ENCODE measurements at regions not wholly inside any gene's neighbourhood (a gene's known extent, or its start where the extent isn't known, plus 50 kb on each side); places are given as distances from the start of the nearest gene placed in this dataset.
A peak's percentile ranks its signal among the peaks of the same experiment; 100 is the strongest.

DNA sequence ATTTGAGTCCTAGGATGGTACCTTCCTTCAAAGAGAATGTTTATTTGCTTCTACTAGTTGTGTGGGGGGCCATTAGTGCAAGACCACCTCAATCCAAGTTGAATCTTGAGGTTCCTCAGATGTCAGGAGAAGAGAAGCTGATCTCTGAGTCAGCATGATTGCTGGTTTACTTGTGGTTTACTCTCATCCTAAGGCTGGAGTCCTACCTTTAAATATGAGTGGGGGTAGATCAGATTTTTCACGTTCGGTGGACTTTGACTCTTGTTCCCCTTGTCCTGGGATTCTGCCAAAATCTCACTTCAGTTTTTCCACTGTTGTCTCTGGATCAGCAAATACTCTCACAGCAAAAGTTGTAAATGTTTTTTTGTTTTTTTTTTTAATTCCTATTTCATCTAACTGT is 84.6 kb upstream of the F13A1 start:
- intact Hi-C loops (cut with DNase I; ENCODE audit: low total_unique reads) = no loop called here
- H3K36me3 ChIP-seq = no peaks in the 10 kb centered on the region
- no peak for DNase-seq (ENCODE audit: low spot score in 2 of 2)

DNA sequence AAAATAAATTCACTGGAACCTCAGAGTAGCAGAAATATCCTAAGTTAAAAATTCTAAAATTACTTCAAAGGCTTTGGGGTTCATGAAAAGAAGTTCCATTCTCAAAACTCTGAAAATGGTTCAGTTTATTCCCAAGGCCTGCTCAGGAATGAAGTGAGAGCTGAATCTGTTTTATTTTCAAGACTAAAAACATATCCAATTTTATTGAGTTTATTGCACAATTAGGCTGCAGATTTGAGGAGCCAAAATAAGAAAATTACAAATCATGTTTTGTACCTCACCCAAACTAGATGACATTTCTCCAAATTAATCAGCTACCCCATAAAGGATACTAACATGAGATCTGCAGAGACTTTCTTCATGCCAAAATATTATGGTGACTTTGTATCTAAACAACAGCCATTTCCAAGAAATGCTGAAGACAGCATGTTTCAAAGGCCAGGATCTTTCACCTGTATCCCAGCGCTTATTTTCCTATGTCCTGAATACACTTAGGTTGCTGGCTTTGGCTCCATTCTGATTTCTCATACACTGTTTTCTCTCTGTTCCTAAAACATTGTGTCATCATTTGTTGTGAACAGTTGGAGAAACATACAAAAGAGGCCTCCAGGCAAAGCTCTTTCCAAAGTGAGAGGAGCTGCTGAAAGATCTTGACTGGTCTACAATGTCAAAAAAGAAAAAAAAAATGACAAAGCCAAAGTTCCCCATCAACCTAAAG is 85.7 kb upstream of the F13A1 start:
- no peak overlapping the region for H3K4me3 ChIP-seq
- intact Hi-C loops (cut with DNase I; ENCODE audit: low total_unique reads) = no loop called here
- H3K27me3 ChIP-seq = no peaks in the 10 kb centered on the region
- no peaks in the 10 kb centered on the region for H3K4me1 ChIP-seq
- TF ChIP-seq, protein P1, sequence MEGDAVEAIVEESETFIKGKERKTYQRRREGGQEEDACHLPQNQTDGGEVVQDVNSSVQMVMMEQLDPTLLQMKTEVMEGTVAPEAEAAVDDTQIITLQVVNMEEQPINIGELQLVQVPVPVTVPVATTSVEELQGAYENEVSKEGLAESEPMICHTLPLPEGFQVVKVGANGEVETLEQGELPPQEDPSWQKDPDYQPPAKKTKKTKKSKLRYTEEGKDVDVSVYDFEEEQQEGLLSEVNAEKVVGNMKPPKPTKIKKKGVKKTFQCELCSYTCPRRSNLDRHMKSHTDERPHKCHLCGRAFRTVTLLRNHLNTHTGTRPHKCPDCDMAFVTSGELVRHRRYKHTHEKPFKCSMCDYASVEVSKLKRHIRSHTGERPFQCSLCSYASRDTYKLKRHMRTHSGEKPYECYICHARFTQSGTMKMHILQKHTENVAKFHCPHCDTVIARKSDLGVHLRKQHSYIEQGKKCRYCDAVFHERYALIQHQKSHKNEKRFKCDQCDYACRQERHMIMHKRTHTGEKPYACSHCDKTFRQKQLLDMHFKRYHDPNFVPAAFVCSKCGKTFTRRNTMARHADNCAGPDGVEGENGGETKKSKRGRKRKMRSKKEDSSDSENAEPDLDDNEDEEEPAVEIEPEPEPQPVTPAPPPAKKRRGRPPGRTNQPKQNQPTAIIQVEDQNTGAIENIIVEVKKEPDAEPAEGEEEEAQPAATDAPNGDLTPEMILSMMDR (IDR thresholded peaks at IDR 0.05) = no peak
- TF ChIP-seq POLR2AphosphoS5 (IDR thresholded peaks at IDR 0.05) (no peak), POLR2A (IDR thresholded peaks at IDR 0.05) (no peak)
- DNase-seq (ENCODE audit: low spot score in 2 of 2) = no peak
- H3K36me3 ChIP-seq = no peaks in the 10 kb centered on the region
- H3K27ac ChIP-seq = peak overlapping the region in 1 of 2 donors; percentile 25
- H3K9me3 ChIP-seq = no peaks in the 10 kb centered on the region

More for the DNA sequence above, 84.6 kb upstream of the F13A1 start:
- no peak overlapping the region for H3K27ac ChIP-seq
- no peaks in the 10 kb centered on the region for H3K4me1 ChIP-seq
- no peaks in the 10 kb centered on the region for H3K9me3 ChIP-seq
- TF ChIP-seq POLR2A (IDR thresholded peaks at IDR 0.05) (no peak), POLR2AphosphoS5 (IDR thresholded peaks at IDR 0.05) (no peak)
- TF ChIP-seq, protein P1 (IDR thresholded peaks at IDR 0.05) = no peak
- no peaks in the 10 kb centered on the region for H3K27me3 ChIP-seq
- no peak overlapping the region for H3K4me3 ChIP-seq

DNA sequence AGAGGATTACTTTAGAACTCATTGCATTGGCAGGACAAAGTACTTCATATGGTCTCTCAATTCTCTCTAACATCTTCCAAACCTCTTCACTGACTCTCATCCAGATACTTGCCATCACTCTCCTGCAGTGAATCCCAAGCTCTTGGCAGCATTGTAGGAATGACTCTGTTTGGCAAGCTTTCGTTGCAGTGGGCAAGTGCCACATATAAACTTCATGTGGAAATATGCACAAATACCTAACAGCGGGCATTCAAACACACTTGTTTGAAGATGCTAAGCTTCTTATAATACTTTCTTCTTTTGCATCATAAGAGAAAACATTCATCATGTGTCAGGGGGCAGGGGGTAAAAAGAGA is 86.2 kb upstream of the F13A1 start:
- H3K4me1 ChIP-seq = no peaks in the 10 kb centered on the region
- no peaks in the 10 kb centered on the region for H3K27me3 ChIP-seq
- H3K27ac ChIP-seq = peak overlapping the region; percentile 13 to 25
- no peak for DNase-seq (ENCODE audit: low spot score in 2 of 2)
- intact Hi-C loops (cut with DNase I; ENCODE audit: low total_unique reads) = no loop called here
- H3K36me3 ChIP-seq = no peaks in the 10 kb centered on the region
- TF ChIP-seq POLR2AphosphoS5 (IDR thresholded peaks at IDR 0.05) (no peak), POLR2A (IDR thresholded peaks at IDR 0.05) (no peak)
- TF ChIP-seq, protein P1 (IDR thresholded peaks at IDR 0.05) = no peak
- H3K4me3 ChIP-seq = no peak overlapping the region
- no peaks in the 10 kb centered on the region for H3K9me3 ChIP-seq

DNA sequence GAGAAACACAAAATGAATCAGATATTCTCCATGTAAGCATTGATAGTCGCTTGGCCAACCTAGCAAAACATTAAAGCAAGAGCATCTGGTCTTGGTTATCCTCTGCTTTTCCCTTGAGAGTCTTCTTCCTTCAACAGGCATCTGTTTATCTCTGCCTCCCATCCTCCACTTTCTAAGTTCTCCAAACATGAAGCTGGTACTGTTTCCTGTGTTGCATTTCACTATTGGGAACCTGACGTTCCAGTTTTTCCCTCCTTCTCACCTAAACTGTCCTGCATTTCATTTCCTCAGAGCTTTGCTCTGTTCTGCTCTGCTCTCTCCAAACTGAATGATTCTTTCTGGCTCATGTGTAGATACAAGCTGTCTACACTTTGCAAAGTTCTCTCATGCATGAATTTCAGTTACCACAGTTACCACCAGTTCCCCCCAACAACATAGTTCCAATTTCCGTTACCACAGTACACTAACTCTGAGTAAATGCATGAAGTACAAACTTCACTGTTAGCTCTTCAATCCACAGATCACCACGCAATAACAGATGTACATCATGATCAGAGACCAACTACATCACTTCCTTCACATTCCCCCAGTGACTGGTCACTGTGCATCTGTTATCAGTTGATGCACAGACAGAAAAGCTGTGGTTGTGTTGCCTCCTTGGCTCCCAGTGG is 86.7 kb upstream of the F13A1 start:
- no peaks in the 10 kb centered on the region for H3K9me3 ChIP-seq
- H3K36me3 ChIP-seq = no peaks in the 10 kb centered on the region
- TF ChIP-seq, protein P1 (IDR thresholded peaks at IDR 0.05) = no peak
- TF ChIP-seq POLR2A (IDR thresholded peaks at IDR 0.05) (no peak), POLR2AphosphoS5 (IDR thresholded peaks at IDR 0.05) (peak in 1 of 3 donors; percentile 59)
- H3K4me1 ChIP-seq = no peaks in the 10 kb centered on the region
- peak overlapping the region in 1 of 2 donors; percentile 13 for H3K27ac ChIP-seq
- H3K27me3 ChIP-seq = no peaks in the 10 kb centered on the region
- H3K4me3 ChIP-seq = no peak overlapping the region
- DNase-seq (ENCODE audit: low spot score in 2 of 2) = no peak
- intact Hi-C loops (cut with DNase I; ENCODE audit: low total_unique reads) = no loop called here

DNA sequence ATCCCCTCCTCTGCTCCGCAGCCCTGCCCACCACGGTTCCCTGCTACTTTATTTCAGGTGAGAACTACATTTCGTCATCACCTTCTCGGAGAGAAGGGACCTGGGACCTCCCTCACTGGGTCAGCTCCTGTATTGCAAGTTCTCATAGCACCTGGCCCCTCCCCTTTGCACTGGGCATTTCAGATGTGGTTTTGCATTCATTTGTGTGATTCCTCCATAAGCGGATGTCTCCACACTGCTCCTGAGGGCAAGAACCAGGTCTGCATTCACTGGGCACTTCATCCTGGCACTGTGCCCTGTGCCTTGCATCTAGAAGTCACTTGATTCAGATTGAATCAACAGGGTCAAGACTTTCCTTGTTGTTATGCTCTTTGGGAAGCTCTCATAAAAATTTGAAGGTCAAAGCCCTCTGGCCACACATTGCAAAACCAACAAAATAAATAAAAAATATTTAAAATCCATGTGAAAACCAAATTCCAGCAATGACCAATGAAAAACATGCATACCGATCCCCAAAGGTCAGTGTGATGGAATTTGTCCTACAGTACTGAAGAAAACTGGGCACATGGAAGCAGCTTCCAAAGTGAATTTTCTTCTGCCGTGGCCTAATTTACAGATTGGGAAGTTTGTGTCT is 89.1 kb upstream of the F13A1 start:
- no peak for DNase-seq (ENCODE audit: low spot score in 2 of 2)
- TF ChIP-seq POLR2A (IDR thresholded peaks at IDR 0.05) (no peak), POLR2AphosphoS5 (IDR thresholded peaks at IDR 0.05) (no peak)
- TF ChIP-seq, protein P1 (IDR thresholded peaks at IDR 0.05) = no peak
- Histone ChIP-seq H3K4me3 (no peak overlapping the region), H3K9me3 (no peaks in the 10 kb centered on the region), H3K4me1 (no peaks in the 10 kb centered on the region), H3K27me3 (no peaks in the 10 kb centered on the region), H3K27ac (no peak overlapping the region), H3K36me3 (no peaks in the 10 kb centered on the region)
- intact Hi-C loops (cut with DNase I; ENCODE audit: low total_unique reads) = no loop called here
